ENCODE measurements at regions not wholly inside any gene's neighbourhood (a gene's known extent, or its start where the extent isn't known, plus 50 kb on each side); places are given as distances from the start of the nearest gene placed in this dataset.

GRCh38 chrX:150282953-150283352 lies 80.2 kb upstream of the MAMLD1 start:
- Histone ChIP-seq H3K4me1 (ENCODE audit: control insufficient read depth, insufficient read depth, low read length) (no peaks in the 10 kb centered on the region), H3K27me3 (ENCODE audit: control insufficient read depth, insufficient read depth, low read length) (no peaks in the 10 kb centered on the region), H3K27ac (ENCODE audit: low read length) (no peak overlapping the region), H3K4me3 (ENCODE audit: low read length) (no peak overlapping the region), H3K9me3 (ENCODE audit: control insufficient read depth, insufficient read depth, low read length) (no peaks in the 10 kb centered on the region), H3K36me3 (ENCODE audit: control insufficient read depth, insufficient read depth, low read length) (no peaks in the 10 kb centered on the region)
- DNase-seq (no peak), ATAC-seq (no peak)
- Mint-ChIP-seq H3K36me3 (no peaks in the 10 kb centered on the region), H3K9me3 (no peaks in the 10 kb centered on the region), H3K4me3 (no peak overlapping the region), H3K27ac (no peak overlapping the region), H3K27me3 (ENCODE audit: low read depth in 2 of 2) (peaks cover 15 to 45% of the 10 kb centered on the region in 2 donors), H3K4me1 (no peaks in the 10 kb centered on the region)
- TF ChIP-seq CTCF (IDR thresholded peaks at IDR 0.05) = no peak
- intact Hi-C loops (cut with micrococcal nuclease) = no loop called here
- WGBS (ENCODE audit: insufficient coverage) = no CpG with 5 or more reads among the region's 2 CpGs

GRCh38 chrX:150291014-150291413 lies 72.1 kb upstream of the MAMLD1 start:
- no peaks in the 10 kb centered on the region for H3K4me1 Mint-ChIP-seq
- intact Hi-C loops (cut with micrococcal nuclease) = no loop called here
- ATAC-seq (no peak), DNase-seq (no peak)
- 90% methylated on average over 5 of the region's 5 CpGs for WGBS (ENCODE audit: insufficient coverage)
- H3K9me3 Mint-ChIP-seq = no peaks in the 10 kb centered on the region
- no peak overlapping the region for H3K27ac ChIP-seq (ENCODE audit: low read length)
- TF ChIP-seq CTCF (IDR thresholded peaks at IDR 0.05) = no peak
- no peaks in the 10 kb centered on the region for H3K36me3 Mint-ChIP-seq
- H3K9me3 ChIP-seq (ENCODE audit: control insufficient read depth, insufficient read depth, low read length) = no peaks in the 10 kb centered on the region
- no peaks in the 10 kb centered on the region for H3K4me1 ChIP-seq (ENCODE audit: control insufficient read depth, insufficient read depth, low read length)
- no peaks in the 10 kb centered on the region for H3K36me3 ChIP-seq (ENCODE audit: control insufficient read depth, insufficient read depth, low read length)
- no peaks in the 10 kb centered on the region for H3K27me3 ChIP-seq (ENCODE audit: control insufficient read depth, insufficient read depth, low read length)
- H3K4me3 Mint-ChIP-seq = no peak overlapping the region
- no peak overlapping the region for H3K27ac Mint-ChIP-seq
- H3K27me3 Mint-ChIP-seq (ENCODE audit: low read depth in 2 of 2) = peaks cover 0 to 14% of the 10 kb centered on the region in 2 donors
- H3K4me3 ChIP-seq (ENCODE audit: low read length) = no peak overlapping the region

- Mint-ChIP-seq H3K36me3 (no peaks in the 10 kb centered on the region), H3K9me3 (no peaks in the 10 kb centered on the region), H3K4me3 (no peak overlapping the region), H3K4me1 (no peaks in the 10 kb centered on the region), H3K27me3 (ENCODE audit: low read depth in 2 of 2) (peaks cover 0 to 14% of the 10 kb centered on the region in 2 donors), H3K27ac (no peak overlapping the region)
- Histone ChIP-seq H3K27me3 (ENCODE audit: control insufficient read depth, insufficient read depth, low read length) (no peaks in the 10 kb centered on the region), H3K4me1 (ENCODE audit: control insufficient read depth, insufficient read depth, low read length) (no peaks in the 10 kb centered on the region), H3K36me3 (ENCODE audit: control insufficient read depth, insufficient read depth, low read length) (no peaks in the 10 kb centered on the region), H3K4me3 (ENCODE audit: low read length) (no peak overlapping the region), H3K9me3 (ENCODE audit: control insufficient read depth, insufficient read depth, low read length) (no peaks in the 10 kb centered on the region), H3K27ac (ENCODE audit: low read length) (no peak overlapping the region)
- DNase-seq (no peak), ATAC-seq (no peak)
- intact Hi-C loops (cut with micrococcal nuclease) = no loop called here
- WGBS (ENCODE audit: insufficient coverage) = 88% methylated on average over 5 of the region's 5 CpGs
- no peak for TF ChIP-seq CTCF (IDR thresholded peaks at IDR 0.05)
Observed at GRCh38 chrX:150293311-150294013, 69.7 kb upstream of the MAMLD1 start.

Measured in natural killer cell (primary cell).